ENCODE measurements at regions not wholly inside any gene's neighbourhood (a gene's known extent, or its start where the extent isn't known, plus 50 kb on each side); places are given as distances from the start of the nearest gene placed in this dataset.
"Not testable (repeated sequence)": the region's sequence is repeated elsewhere in the genome, so short reads cannot be mapped to it uniquely, and the experiment has no call there.

DNA sequence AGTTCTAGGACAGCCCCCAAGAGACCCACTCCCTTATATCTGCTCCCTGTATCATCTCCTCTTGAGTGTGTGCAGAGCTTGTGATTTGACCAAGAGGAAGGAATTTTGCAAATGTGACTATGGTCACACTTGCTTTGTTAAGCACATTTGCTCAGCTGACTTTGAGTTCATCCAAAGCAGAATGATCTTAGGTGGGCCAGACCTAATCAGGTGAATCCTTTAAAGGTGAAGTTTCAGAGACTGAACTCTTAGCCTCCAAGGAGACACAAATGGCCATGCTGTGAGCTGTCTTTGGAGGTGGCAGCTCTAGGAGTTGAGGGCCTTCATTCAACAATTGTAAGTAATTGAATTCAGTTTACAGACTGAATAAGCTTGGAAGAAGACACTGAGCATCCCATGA, 115.4 kb upstream of the KRTAP5-11 start:
- not testable (repeated sequence) for TF ChIP-seq CTCF (IDR thresholded peaks at IDR 0.05; ENCODE audit: insufficient read depth, low read length); POLR2AphosphoS5 (IDR thresholded peaks at IDR 0.05; ENCODE audit: low read depth)
- TF ChIP-seq, protein P1, sequence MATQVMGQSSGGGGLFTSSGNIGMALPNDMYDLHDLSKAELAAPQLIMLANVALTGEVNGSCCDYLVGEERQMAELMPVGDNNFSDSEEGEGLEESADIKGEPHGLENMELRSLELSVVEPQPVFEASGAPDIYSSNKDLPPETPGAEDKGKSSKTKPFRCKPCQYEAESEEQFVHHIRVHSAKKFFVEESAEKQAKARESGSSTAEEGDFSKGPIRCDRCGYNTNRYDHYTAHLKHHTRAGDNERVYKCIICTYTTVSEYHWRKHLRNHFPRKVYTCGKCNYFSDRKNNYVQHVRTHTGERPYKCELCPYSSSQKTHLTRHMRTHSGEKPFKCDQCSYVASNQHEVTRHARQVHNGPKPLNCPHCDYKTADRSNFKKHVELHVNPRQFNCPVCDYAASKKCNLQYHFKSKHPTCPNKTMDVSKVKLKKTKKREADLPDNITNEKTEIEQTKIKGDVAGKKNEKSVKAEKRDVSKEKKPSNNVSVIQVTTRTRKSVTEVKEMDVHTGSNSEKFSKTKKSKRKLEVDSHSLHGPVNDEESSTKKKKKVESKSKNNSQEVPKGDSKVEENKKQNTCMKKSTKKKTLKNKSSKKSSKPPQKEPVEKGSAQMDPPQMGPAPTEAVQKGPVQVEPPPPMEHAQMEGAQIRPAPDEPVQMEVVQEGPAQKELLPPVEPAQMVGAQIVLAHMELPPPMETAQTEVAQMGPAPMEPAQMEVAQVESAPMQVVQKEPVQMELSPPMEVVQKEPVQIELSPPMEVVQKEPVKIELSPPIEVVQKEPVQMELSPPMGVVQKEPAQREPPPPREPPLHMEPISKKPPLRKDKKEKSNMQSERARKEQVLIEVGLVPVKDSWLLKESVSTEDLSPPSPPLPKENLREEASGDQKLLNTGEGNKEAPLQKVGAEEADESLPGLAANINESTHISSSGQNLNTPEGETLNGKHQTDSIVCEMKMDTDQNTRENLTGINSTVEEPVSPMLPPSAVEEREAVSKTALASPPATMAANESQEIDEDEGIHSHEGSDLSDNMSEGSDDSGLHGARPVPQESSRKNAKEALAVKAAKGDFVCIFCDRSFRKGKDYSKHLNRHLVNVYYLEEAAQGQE (IDR thresholded peaks at IDR 0.05; ENCODE audit: insufficient replicate concordance, low read depth) = not testable (repeated sequence)
